Activated naive CD8-positive, alpha-beta T cell (primary cell): ENCODE measurements at regions not wholly inside any gene's neighbourhood (a gene's known extent, or its start where the extent isn't known, plus 50 kb on each side); places are given as distances from the start of the nearest gene placed in this dataset.
A peak's percentile ranks its signal among the peaks of the same experiment; 100 is the strongest.

Source experiments
- H3K27ac Mint-ChIP-seq: one replicate; pipeline ENCODE4 v1.8.0; 2021; ENCODE audit warnings: mixed read lengths
- H3K27me3 Mint-ChIP-seq: one replicate; pipeline ENCODE4 v1.8.0; 2021; ENCODE audit warnings: mixed read lengths
- H3K36me3 Mint-ChIP-seq: one replicate; pipeline ENCODE4 v1.8.0; 2021; ENCODE audit warnings: mixed read lengths
- H3K4me1 Mint-ChIP-seq: one replicate; pipeline ENCODE4 v1.8.0; 2021; ENCODE audit warnings: low read depth, mixed read lengths
- H3K4me3 Mint-ChIP-seq: one replicate; pipeline ENCODE4 v1.8.0; 2021; ENCODE audit warnings: mild to moderate bottlenecking, mixed read lengths
- H3K9me3 Mint-ChIP-seq: one replicate; pipeline ENCODE4 v1.8.0; 2021; ENCODE audit warnings: low read depth, mixed read lengths

DNA sequence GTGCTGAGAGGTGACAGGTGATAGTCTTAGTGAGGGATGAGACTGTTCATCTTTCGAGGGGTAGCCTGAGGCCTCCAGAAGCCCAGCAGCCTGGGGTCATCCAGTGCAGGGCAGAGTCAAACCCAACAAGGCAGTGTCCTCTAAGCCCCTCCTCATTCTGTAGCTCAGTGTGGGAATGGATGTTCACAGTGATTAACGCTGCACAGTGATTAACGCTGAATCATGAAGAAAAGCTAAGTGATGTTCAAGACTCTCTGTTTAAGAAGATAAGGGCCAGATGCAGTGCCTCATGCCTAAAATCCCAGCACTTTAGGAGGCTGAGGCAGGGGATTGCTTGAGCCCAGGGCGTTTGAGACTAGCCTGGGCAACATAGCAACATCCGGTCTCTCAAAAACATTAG is 56.3 kb upstream of the LAPTM4A start:
- Mint-ChIP-seq H3K27me3 (peaks cover 15% of the 10 kb centered on the region), H3K27ac (no peak overlapping the region), H3K4me3 (no peak overlapping the region), H3K9me3 (no peaks in the 10 kb centered on the region), H3K36me3 (no peaks in the 10 kb centered on the region), H3K4me1 (peaks cover 2% of the 10 kb centered on the region)

GRCh38 chr2:20107352-20107751 is 55.9 kb upstream of the LAPTM4A start:
- Mint-ChIP-seq H3K9me3 (no peaks in the 10 kb centered on the region), H3K36me3 (no peaks in the 10 kb centered on the region), H3K27me3 (peaks cover 17% of the 10 kb centered on the region), H3K27ac (no peak overlapping the region), H3K4me1 (peaks cover 2% of the 10 kb centered on the region), H3K4me3 (peak overlapping the region; percentile 72)

- no peaks in the 10 kb centered on the region for H3K9me3 Mint-ChIP-seq
- H3K4me3 Mint-ChIP-seq: peak overlapping the region; percentile 72
- H3K27ac Mint-ChIP-seq: no peak overlapping the region
- H3K36me3 Mint-ChIP-seq: no peaks in the 10 kb centered on the region
- H3K4me1 Mint-ChIP-seq: peaks cover 2% of the 10 kb centered on the region
- peaks cover 17% of the 10 kb centered on the region for H3K27me3 Mint-ChIP-seq
Observed at GRCh38 chr2:20106746-20107145, 55.3 kb upstream of the LAPTM4A start.

DNA sequence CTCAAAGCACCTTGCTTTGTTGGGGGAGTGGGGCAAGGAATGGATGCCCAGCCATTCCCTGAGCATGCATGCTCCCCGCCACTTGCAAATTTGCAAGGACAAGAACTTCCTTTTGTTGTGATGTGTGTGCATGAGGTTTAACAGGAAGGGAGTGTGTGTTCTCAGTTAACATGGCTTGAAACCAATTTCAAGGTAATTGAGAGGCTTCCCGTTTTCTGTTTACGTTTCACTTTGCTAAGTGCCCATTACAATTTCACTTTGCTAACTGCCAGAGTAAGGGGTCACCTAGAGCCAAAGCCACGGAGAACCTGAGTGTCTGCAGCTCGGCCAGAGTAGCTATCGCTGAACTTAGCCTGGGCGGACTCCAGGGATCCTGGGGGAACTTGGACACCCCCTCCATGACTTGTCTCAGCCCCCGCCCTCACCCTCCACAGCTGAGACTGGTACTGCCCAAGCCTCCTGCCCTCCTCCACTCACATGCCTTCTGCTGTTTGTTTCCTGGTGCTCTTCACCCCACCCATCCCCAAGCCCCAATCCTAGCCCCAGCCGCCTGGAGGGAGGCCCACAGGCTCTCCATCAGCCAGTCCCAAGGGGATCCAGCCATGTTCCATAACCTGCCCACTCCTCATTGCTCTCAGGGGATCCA is 53.6 kb upstream of the LAPTM4A start:
- H3K4me3 Mint-ChIP-seq: no peak overlapping the region
- no peak overlapping the region for H3K27ac Mint-ChIP-seq
- H3K9me3 Mint-ChIP-seq: no peaks in the 10 kb centered on the region
- peaks cover 2% of the 10 kb centered on the region for H3K4me1 Mint-ChIP-seq
- peaks cover 15% of the 10 kb centered on the region for H3K27me3 Mint-ChIP-seq
- no peaks in the 10 kb centered on the region for H3K36me3 Mint-ChIP-seq

GRCh38 chr2:20103530-20103929 is 52.1 kb upstream of the LAPTM4A start:
- H3K27me3 Mint-ChIP-seq: peaks cover 13% of the 10 kb centered on the region
- H3K36me3 Mint-ChIP-seq: no peaks in the 10 kb centered on the region
- no peak overlapping the region for H3K27ac Mint-ChIP-seq
- no peak overlapping the region for H3K4me3 Mint-ChIP-seq
- H3K4me1 Mint-ChIP-seq: peaks cover 2% of the 10 kb centered on the region
- no peaks in the 10 kb centered on the region for H3K9me3 Mint-ChIP-seq
